CD1c-positive myeloid dendritic cell (primary cell): ENCODE measurements at regions not wholly inside any gene's neighbourhood (a gene's known extent, or its start where the extent isn't known, plus 50 kb on each side); places are given as distances from the start of the nearest gene placed in this dataset.

Experiments used
- DNase-seq: peaks from one replicate; pipeline ENCODE4 v3.0.0-alpha.2; 2016; ENCODE audit errors: extremely low spot score

GRCh38 chr6:100137759-100138158 lies 143.7 kb upstream of the MCHR2 start:
- DNase-seq = no peak

- no peak for DNase-seq
These were observed 142.6 kb upstream of the MCHR2 start for GRCh38 chr6:100136590-100136989.

- no peak for DNase-seq
These were observed 142.0 kb upstream of the MCHR2 start for GRCh38 chr6:100135977-100136376.

GRCh38 chr6:100134703-100135102 lies 140.7 kb upstream of the MCHR2 start:
- DNase-seq = no peak

GRCh38 chr6:100134297-100134696 lies 140.3 kb upstream of the MCHR2 start:
- DNase-seq = no peak

GRCh38 chr6:100132005-100132404 lies 138.0 kb upstream of the MCHR2 start:
- DNase-seq = no peak

GRCh38 chr6:100130630-100131029 lies 136.6 kb upstream of the MCHR2 start:
- DNase-seq = no peak

- no peak for DNase-seq
These were observed 132.9 kb upstream of the MCHR2 start for GRCh38 chr6:100126790-100127484.

- no peak for DNase-seq
These were observed 128.0 kb upstream of the MCHR2 start for GRCh38 chr6:100121854-100122609.

GRCh38 chr6:100119261-100119660 lies 125.2 kb upstream of the MCHR2 start:
- no peak for DNase-seq

- no peak for DNase-seq
These were observed 124.3 kb upstream of the MCHR2 start for GRCh38 chr6:100118301-100118700.

GRCh38 chr6:100117680-100118079 lies 123.7 kb upstream of the MCHR2 start:
- no peak for DNase-seq

- DNase-seq = peak; percentile 5
These were observed 122.6 kb upstream of the MCHR2 start for GRCh38 chr6:100116411-100117194.

- DNase-seq = no peak
These were observed 121.5 kb upstream of the MCHR2 start for GRCh38 chr6:100115407-100116101.

- no peak for DNase-seq
These were observed 119.0 kb upstream of the MCHR2 start for GRCh38 chr6:100112855-100113508.

- no peak for DNase-seq
These were observed 112.0 kb upstream of the MCHR2 start for GRCh38 chr6:100105919-100106529.

- DNase-seq = no peak
These were observed 111.1 kb upstream of the MCHR2 start for GRCh38 chr6:100105138-100105537.

GRCh38 chr6:100103931-100104330 lies 109.9 kb upstream of the MCHR2 start:
- DNase-seq = no peak

- no peak for DNase-seq
These were observed 109.2 kb upstream of the MCHR2 start for GRCh38 chr6:100103194-100103593.

- DNase-seq = no peak
These were observed 107.6 kb upstream of the MCHR2 start for GRCh38 chr6:100101644-100102043.

GRCh38 chr6:100100776-100101175 lies 106.8 kb upstream of the MCHR2 start:
- DNase-seq = no peak
